GM23338 (cell line): ENCODE measurements at regions not wholly inside any gene's neighbourhood (a gene's known extent, or its start where the extent isn't known, plus 50 kb on each side); places are given as distances from the start of the nearest gene placed in this dataset.

ENCODE experiments used
- ATAC-seq: fragments of 200-7000 bp; cut with Tn5 transposase; 3 replicates; pipeline ENCODE4 v1.9.1; 2020
- DNase-seq: peaks from one replicate; pipeline ENCODE4 v3.0.0-alpha.2; 2015; ENCODE audit warnings: low spot score
- H2AFZ ChIP-seq: fragments of 200-600 bp; sonication (generic); 2 replicates; pipeline ENCODE4 v1.8.0; 2016; ENCODE audit warnings: antibody characterized with exemption, mild to moderate bottlenecking, moderate library complexity
- H3F3A ChIP-seq: fragments of 200-600 bp; sonication (generic); replicated peaks from 2 replicates; pipeline ENCODE4 v1.8.0; 2017; ENCODE audit warnings: antibody characterized with exemption, mixed run types, low read depth
- H3K27ac ChIP-seq: fragments of 200-600 bp; sonication (generic); 2 replicates; pipeline ENCODE4 v1.6.1; 2016; ENCODE audit warnings: low read depth
- H3K27me3 ChIP-seq: fragments of 200-600 bp; sonication (generic); 2 replicates; pipeline ENCODE4 v1.8.0; 2016; ENCODE audit warnings: mild to moderate bottlenecking, mixed run types, moderate library complexity; ENCODE audit not compliant: insufficient read depth
- H3K36me3 ChIP-seq: fragments of 200-600 bp; sonication (generic); 2 replicates; pipeline ENCODE4 v1.8.0; 2016; ENCODE audit warnings: mild to moderate bottlenecking; ENCODE audit not compliant: insufficient read depth
- H3K4me1 ChIP-seq: fragments of 200-600 bp; sonication (generic); 2 replicates; pipeline ENCODE4 v1.8.0; 2016; ENCODE audit warnings: mild to moderate bottlenecking, moderate library complexity; ENCODE audit not compliant: insufficient read depth
- H3K4me2 ChIP-seq: fragments of 200-600 bp; sonication (generic); 2 replicates; pipeline ENCODE4 v1.7.1; 2017; ENCODE audit warnings: mixed run types
- H3K4me3 ChIP-seq: fragments of 200-600 bp; sonication (generic); 2 replicates; pipeline ENCODE4 v1.6.1; 2016; ENCODE audit warnings: mixed run types
- H3K79me2 ChIP-seq: fragments of 200-600 bp; sonication (generic); replicated peaks from 2 replicates; pipeline ENCODE4 v1.8.0; 2017; ENCODE audit warnings: mild to moderate bottlenecking; ENCODE audit not compliant: insufficient read depth
- H3K9me2 ChIP-seq: fragments of 200-600 bp; sonication (generic); 2 replicates; pipeline ENCODE4 v1.8.0; 2017; ENCODE audit not compliant: insufficient read depth
- H4K20me1 ChIP-seq: fragments of 200-600 bp; sonication (generic); replicated peaks from 2 replicates; pipeline ENCODE4 v1.8.0; 2017; ENCODE audit warnings: mild to moderate bottlenecking; ENCODE audit not compliant: insufficient read depth
- H3K27ac Mint-ChIP-seq: 2 replicates; pipeline ENCODE4 v1.8.0; 2020; ENCODE audit warnings: inconsistent platforms, mild to moderate bottlenecking, moderate library complexity, mixed read lengths
- H3K27me3 Mint-ChIP-seq: 3 replicates; pipeline ENCODE4 v1.8.0; 2022; ENCODE audit warnings: low read depth, mild to moderate bottlenecking, moderate library complexity, mixed read lengths, inconsistent platforms; ENCODE audit not compliant: insufficient read depth, poor library complexity
- H3K36me3 Mint-ChIP-seq: 3 replicates; pipeline ENCODE4 v1.8.0; 2021; ENCODE audit warnings: low read depth, mild to moderate bottlenecking, inconsistent platforms, moderate library complexity, mixed read lengths
- H3K4me1 Mint-ChIP-seq: 3 replicates; pipeline ENCODE4 v1.8.0; 2020; ENCODE audit warnings: mild to moderate bottlenecking, inconsistent platforms, mixed read lengths
- H3K4me3 Mint-ChIP-seq: 3 replicates; pipeline ENCODE4 v1.8.0; 2021; ENCODE audit warnings: moderate library complexity, mild to moderate bottlenecking, inconsistent platforms, mixed read lengths
- H3K9me3 Mint-ChIP-seq: 3 replicates; pipeline ENCODE4 v1.8.0; 2020; ENCODE audit warnings: moderate library complexity, mild to moderate bottlenecking, inconsistent platforms, mixed read lengths
- CREB1 ChIP-seq: fragments of 250-450 bp; sonication (Bioruptor Pico); IDR thresholded peaks from 2 replicates; pipeline ENCODE4 v1.5.0; 2020; ENCODE audit warnings: low read depth, mild to moderate bottlenecking, moderate library complexity
- CTCF ChIP-seq, 2 experiments: fragments of 200-600 bp in 1 of 2; sonication (generic) in 1 of 2; conservative IDR thresholded peaks; 2 replicates each; pipeline versions ENCODE4 v1.5.1 to v1.6.1; 2016 to 2017; ENCODE audit warnings: antibody characterized with exemption in 2 of 2, low read depth in 2 of 2, mild to moderate bottlenecking in 2 of 2, moderate library complexity in 1 of 2
- ETS1 ChIP-seq: IDR thresholded peaks from 2 replicates; pipeline ENCODE4 v1.6.1; 2016; ENCODE audit warnings: antibody characterized with exemption
- EZH2 ChIP-seq: fragments of 200-600 bp; sonication (generic); IDR thresholded peaks from one replicate; pipeline ENCODE4 v1.8.0; 2017; ENCODE audit warnings: antibody characterized with exemption, mild to moderate bottlenecking, low read depth; ENCODE audit not compliant: unreplicated experiment
- EZH2phosphoT487 ChIP-seq: fragments of 200-600 bp; sonication (generic); IDR thresholded peaks from one replicate; pipeline ENCODE4 v1.8.1; 2018; ENCODE audit warnings: antibody characterized with exemption; ENCODE audit not compliant: unreplicated experiment
- JUNB ChIP-seq: IDR thresholded peaks from one replicate; pipeline ENCODE4 v1.6.1; 2016; ENCODE audit warnings: antibody characterized with exemption; ENCODE audit not compliant: unreplicated experiment
- NANOG ChIP-seq: IDR thresholded peaks from 2 replicates; pipeline ENCODE4 v1.6.1; 2016; ENCODE audit warnings: antibody characterized with exemption, borderline replicate concordance
- POLR2AphosphoS5 ChIP-seq: IDR thresholded peaks from 2 replicates; pipeline ENCODE4 v1.6.1; 2016; ENCODE audit warnings: antibody characterized with exemption, low read depth
- REST ChIP-seq: IDR thresholded peaks from one replicate; pipeline ENCODE4 v1.6.1; 2018; ENCODE audit warnings: antibody characterized with exemption; ENCODE audit not compliant: unreplicated experiment
- STAT1 ChIP-seq: IDR thresholded peaks from one replicate; pipeline ENCODE4 v1.6.1; 2016; ENCODE audit warnings: antibody characterized with exemption; ENCODE audit not compliant: unreplicated experiment
- ZNF114 ChIP-seq: fragments of 250-450 bp; sonication (Bioruptor Pico); IDR thresholded peaks from 2 replicates; pipeline ENCODE4 v1.5.0; 2020; ENCODE audit warnings: mild to moderate bottlenecking, moderate library complexity
- ZNF331 ChIP-seq: fragments of 250-450 bp; sonication (Bioruptor Pico); IDR thresholded peaks from 2 replicates; pipeline ENCODE4 v1.5.0; 2020; ENCODE audit warnings: low read depth, mild to moderate bottlenecking, moderate library complexity

DNA sequence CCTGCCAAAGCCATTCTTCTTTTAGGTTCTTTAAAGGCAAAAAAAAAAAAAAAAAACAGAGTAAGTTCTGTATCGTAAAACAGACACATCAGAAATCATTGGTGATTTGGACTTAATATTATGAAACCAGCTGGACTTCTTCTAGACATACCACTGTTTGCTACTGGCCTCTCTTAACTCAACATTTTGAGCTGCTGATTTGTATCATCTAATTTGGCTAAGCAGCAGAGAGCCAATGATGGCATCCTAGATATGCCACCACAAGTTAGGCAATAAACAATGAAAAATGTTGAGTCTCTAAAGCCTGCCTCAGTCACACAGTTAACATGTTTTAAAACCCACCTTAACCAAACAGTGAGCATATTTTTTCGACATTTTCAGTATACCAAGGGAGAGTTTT is 1034.3 kb upstream of the NXPH2 start (continued):
- TF ChIP-seq CTCF (conservative IDR thresholded peaks at IDR 0.05; ENCODE audit: low read depth in 2 of 2): no peak
- no peak for TF ChIP-seq STAT1
- TF ChIP-seq EZH2: no peak
- TF ChIP-seq REST: no peak
- TF ChIP-seq ZNF114 (CRISPR knock-in tag): no peak
- no peak for TF ChIP-seq JUNB
- no peak for TF ChIP-seq POLR2AphosphoS5
- TF ChIP-seq ZNF331 (CRISPR knock-in tag): no peak
- TF ChIP-seq NANOG: no peak
- TF ChIP-seq ETS1: no peak

GRCh38 chr2:139813340-139813739 is 1033.2 kb upstream of the NXPH2 start:
- Histone ChIP-seq H3F3A (no peaks in the 10 kb centered on the region), H3K36me3 (no peaks in the 10 kb centered on the region), H3K79me2 (no peaks in the 10 kb centered on the region), H2AFZ (no peak overlapping the region), H3K27me3 (no peaks in the 10 kb centered on the region), H3K4me2 (no peak overlapping the region), H3K27ac (no peak overlapping the region), H3K4me3 (no peak overlapping the region), H3K4me1 (no peaks in the 10 kb centered on the region; the same call in 1 of the 2 replicates), H3K9me2 (no peaks in the 10 kb centered on the region), H4K20me1 (no peaks in the 10 kb centered on the region)
- H3K36me3 Mint-ChIP-seq: no peaks in the 10 kb centered on the region
- H3K27me3 Mint-ChIP-seq: no peaks in the 10 kb centered on the region
- H3K27ac Mint-ChIP-seq: no peak overlapping the region
- ATAC-seq (no peak), DNase-seq (no peak)
- H3K4me1 Mint-ChIP-seq: peaks cover 9% of the 10 kb centered on the region; the same call in 2 of the 3 replicates
- H3K9me3 Mint-ChIP-seq: no peaks in the 10 kb centered on the region
- no peak overlapping the region for H3K4me3 Mint-ChIP-seq
- TF ChIP-seq ZNF331 (CRISPR knock-in tag): no peak
- no peak for TF ChIP-seq NANOG
- TF ChIP-seq JUNB: no peak
- TF ChIP-seq CTCF (conservative IDR thresholded peaks at IDR 0.05; ENCODE audit: low read depth in 2 of 2): no peak
- no peak for TF ChIP-seq EZH2phosphoT487
- no peak for TF ChIP-seq STAT1
- TF ChIP-seq REST: no peak
- TF ChIP-seq POLR2AphosphoS5: no peak
- no peak for TF ChIP-seq CREB1 (CRISPR knock-in tag)
- no peak for TF ChIP-seq ZNF114 (CRISPR knock-in tag)
- no peak for TF ChIP-seq EZH2
